Thyroid gland (tissue), 4 donors: ENCODE measurements at regions not wholly inside any gene's neighbourhood (a gene's known extent, or its start where the extent isn't known, plus 50 kb on each side); places are given as distances from the start of the nearest gene placed in this dataset.

Experiments
- DNase-seq, 2 donors: peaks; one replicate each; pipeline ENCODE4 v3.0.0-alpha.2; 2019
- H3K27ac ChIP-seq, 3 donors: fragments of 200-600 bp; sonication (generic); 1 replicate in 2 of 3; 2 replicates in 1 of 3; pipeline ENCODE4 v1.5.1; 2016 to 2019; ENCODE audit warnings: mild to moderate bottlenecking in 1 of 3, moderate library complexity in 1 of 3
- H3K27me3 ChIP-seq: fragments of 200-600 bp; sonication (generic); one replicate; pipeline ENCODE4 v1.5.1; 2019
- H3K36me3 ChIP-seq, 2 donors: fragments of 200-600 bp; sonication (generic); one replicate each; pipeline ENCODE4 v1.5.1; 2016 to 2019
- H3K4me1 ChIP-seq, 2 donors: fragments of 200-600 bp; sonication (generic); one replicate each; pipeline ENCODE4 v1.5.1; 2017 to 2019
- H3K4me3 ChIP-seq, 3 donors: fragments of 200-600 bp; sonication (generic); replicated peaks in 1 of 3; 1 replicate in 2 of 3; 2 replicates in 1 of 3; pipeline ENCODE4 v1.5.1; 2016; ENCODE audit warnings: mild to moderate bottlenecking in 1 of 3
- H3K9me3 ChIP-seq: fragments of 200-600 bp; sonication (generic); one replicate; pipeline ENCODE4 v1.5.1; 2017
- POLR2A ChIP-seq, 2 donors: fragments of 450-650 bp; IDR thresholded peaks; one replicate each; pipeline ENCODE4 v1.6.1; 2017; ENCODE audit warnings: antibody characterized with exemption in 2 of 2, mild to moderate bottlenecking in 2 of 2, moderate library complexity in 1 of 2
- WGBS, 2 donors: methylation state at CpG; one replicate each; pipeline ENCODE4 v1.1.5; 2017; 5-methylcytosine and 5-hydroxymethylcytosine counted together
- intact Hi-C: fragments of 100-400 bp; cut with DNase I; formaldehyde crosslinking; loops from one replicate; pipeline ENCODE4 v1.15.1; 2023
- TF ChIP-seq, protein P1 (sequence below), 6 experiments: fragments of 200-600 bp in 3 of 6; fragments of 450-650 bp in 3 of 6; sonication (generic) in 3 of 6; IDR thresholded peaks; one replicate each; pipeline ENCODE4 v1.5.1; 2016 to 2019; ENCODE audit warnings: antibody characterized with exemption in 6 of 6, mild to moderate bottlenecking in 2 of 6, inconsistent platforms in 1 of 6, moderate library complexity in 1 of 6

DNA sequence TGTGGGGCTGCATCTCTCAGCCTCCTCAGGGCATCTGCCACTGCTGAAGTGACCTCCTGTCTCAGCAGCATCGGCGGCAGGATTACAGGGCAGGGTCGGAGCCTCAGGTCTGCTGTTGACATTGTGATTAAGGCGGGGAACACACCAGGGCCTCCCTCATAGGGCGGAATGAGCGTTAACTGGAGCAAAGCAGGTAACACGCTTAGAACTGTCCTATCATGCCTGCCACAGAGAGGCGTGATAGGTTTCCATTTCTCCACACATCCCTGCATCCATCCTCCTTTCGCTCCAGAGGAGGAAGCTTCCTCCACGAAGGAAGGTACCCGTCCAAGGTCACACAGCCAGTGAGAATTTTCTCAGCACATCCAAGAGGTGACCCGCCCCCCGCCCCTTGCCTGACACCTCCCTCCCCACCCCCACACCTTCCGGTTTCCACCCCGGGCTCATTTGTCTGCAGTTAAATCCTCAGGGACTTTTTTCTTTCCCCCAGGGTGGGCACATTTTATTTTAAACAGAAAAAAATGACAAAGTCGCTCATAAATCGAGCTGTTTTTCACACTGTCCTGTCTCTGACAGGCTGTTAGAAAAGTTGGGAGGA, 200.8 kb downstream of the TFAP2C start:
- H3K27ac ChIP-seq, result no peak overlapping the region
- DNase-seq, result no peak
- WGBS, 2 donors, result 15 to 20% methylated on average over 17 of the region's 17 CpGs
- no peaks in the 10 kb centered on the region for H3K9me3 ChIP-seq
- H3K36me3 ChIP-seq, result no peaks in the 10 kb centered on the region
- intact Hi-C loops, result no loop called here
- TF ChIP-seq, protein P1, sequence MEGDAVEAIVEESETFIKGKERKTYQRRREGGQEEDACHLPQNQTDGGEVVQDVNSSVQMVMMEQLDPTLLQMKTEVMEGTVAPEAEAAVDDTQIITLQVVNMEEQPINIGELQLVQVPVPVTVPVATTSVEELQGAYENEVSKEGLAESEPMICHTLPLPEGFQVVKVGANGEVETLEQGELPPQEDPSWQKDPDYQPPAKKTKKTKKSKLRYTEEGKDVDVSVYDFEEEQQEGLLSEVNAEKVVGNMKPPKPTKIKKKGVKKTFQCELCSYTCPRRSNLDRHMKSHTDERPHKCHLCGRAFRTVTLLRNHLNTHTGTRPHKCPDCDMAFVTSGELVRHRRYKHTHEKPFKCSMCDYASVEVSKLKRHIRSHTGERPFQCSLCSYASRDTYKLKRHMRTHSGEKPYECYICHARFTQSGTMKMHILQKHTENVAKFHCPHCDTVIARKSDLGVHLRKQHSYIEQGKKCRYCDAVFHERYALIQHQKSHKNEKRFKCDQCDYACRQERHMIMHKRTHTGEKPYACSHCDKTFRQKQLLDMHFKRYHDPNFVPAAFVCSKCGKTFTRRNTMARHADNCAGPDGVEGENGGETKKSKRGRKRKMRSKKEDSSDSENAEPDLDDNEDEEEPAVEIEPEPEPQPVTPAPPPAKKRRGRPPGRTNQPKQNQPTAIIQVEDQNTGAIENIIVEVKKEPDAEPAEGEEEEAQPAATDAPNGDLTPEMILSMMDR (IDR thresholded peaks at IDR 0.05), result no peak
- no peak for TF ChIP-seq POLR2A (IDR thresholded peaks at IDR 0.05)
- peaks cover 0 to 5% of the 10 kb centered on the region in 2 donors for H3K4me1 ChIP-seq
- no peaks in the 10 kb centered on the region for H3K27me3 ChIP-seq
- no peak overlapping the region for H3K4me3 ChIP-seq

DNA sequence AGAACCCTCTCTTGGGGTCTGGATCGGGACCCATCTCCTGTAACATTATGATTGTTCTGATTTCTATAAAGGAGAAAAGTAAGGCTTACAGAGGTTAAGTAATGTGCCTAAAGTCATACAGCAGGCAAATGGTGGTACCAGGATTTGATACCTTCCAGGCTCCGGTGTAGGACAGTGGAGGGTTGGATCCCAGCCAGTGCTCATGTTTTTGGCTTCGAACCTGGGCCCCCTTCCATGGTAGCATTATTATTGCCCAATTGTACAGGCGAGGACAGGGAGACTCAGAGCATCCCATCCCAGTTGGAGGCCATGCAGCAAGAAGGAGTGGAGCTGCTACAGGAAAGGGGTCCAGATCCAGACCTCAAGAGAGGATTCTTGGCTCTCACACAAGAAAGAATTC, 202.7 kb downstream of the TFAP2C start:
- peaks cover 0 to 5% of the 10 kb centered on the region in 2 donors for H3K4me1 ChIP-seq
- TF ChIP-seq, protein P1 (IDR thresholded peaks at IDR 0.05), result no peak
- TF ChIP-seq POLR2A (IDR thresholded peaks at IDR 0.05), result no peak
- H3K9me3 ChIP-seq, result no peaks in the 10 kb centered on the region
- WGBS, 2 donors, result 55 to 81% methylated on average over 4 of the region's 4 CpGs
- intact Hi-C loops, result no loop called here
- H3K36me3 ChIP-seq, result no peaks in the 10 kb centered on the region
- DNase-seq, result no peak
- no peak overlapping the region for H3K27ac ChIP-seq
- H3K27me3 ChIP-seq, result no peaks in the 10 kb centered on the region
- no peak overlapping the region for H3K4me3 ChIP-seq

DNA sequence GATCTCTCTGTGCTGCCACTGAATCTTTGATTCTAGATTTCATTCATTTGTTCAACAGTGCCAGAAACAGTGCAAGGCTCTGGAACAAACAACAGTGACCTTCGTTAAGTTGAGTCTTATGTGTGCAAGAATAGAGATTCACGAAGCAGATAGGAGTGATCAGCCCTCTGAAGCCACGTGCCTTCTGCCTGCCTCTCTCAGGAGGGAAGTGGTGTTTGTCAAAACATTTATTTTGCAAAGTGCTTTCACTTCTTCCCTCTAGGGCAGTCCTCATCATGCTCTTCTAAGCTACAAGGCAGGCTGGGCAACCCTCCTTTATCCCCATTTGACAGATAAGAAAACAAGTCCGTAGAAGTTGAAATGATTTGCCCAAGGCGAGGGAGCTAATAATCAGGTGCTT, 204.3 kb downstream of the TFAP2C start:
- TF ChIP-seq POLR2A (IDR thresholded peaks at IDR 0.05), result no peak
- TF ChIP-seq, protein P1 (IDR thresholded peaks at IDR 0.05), result peak in 1 of 6 experiments; percentile 8
- Histone ChIP-seq H3K4me3 (no peak overlapping the region), H3K27ac (no peak overlapping the region), H3K27me3 (no peaks in the 10 kb centered on the region), H3K4me1 (peaks cover 0 to 5% of the 10 kb centered on the region in 2 donors), H3K9me3 (no peaks in the 10 kb centered on the region), H3K36me3 (no peaks in the 10 kb centered on the region)
- DNase-seq, result peak; percentile 11 to 30
- intact Hi-C loops, result no loop called here
- 27 to 47% methylated on average over 5 of the region's 5 CpGs for WGBS, 2 donors

DNA sequence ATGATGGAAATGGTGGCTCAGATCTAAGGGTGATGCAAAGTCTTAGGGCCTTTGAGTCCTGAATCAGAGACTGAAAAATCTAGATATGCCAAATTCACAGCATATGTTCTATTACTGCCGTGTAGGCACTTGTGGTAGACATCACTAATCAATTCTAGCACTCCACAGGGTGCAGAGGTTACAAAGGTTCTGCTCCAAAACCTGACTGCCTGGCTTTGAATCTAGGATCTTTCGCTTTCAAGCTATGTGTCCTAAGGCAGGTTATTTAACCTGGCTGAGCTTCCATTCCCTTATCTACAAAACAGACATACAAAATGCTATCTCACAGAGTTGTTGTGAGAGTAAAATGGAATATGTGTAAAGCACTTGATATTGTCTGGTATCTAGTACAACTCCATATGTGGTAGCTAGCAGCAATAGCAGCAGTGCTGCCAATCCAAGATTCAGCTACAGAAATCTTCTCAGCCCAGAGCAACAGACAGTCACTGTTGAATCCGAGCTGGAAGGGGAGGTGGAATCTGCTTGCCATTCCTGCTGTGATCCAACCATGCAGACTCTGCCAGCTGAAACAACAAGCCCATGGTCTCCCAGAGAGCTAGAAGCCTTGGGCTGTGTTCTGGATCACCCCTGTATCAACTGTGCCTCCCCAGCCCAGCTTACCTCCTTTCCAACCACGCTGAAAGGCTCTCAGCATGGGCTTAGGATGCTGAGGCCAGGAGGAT, 206.9 kb downstream of the TFAP2C start:
- Histone ChIP-seq H3K4me1 (peaks cover 0 to 5% of the 10 kb centered on the region in 2 donors), H3K4me3 (no peak overlapping the region), H3K27ac (no peak overlapping the region), H3K27me3 (no peaks in the 10 kb centered on the region), H3K36me3 (no peaks in the 10 kb centered on the region), H3K9me3 (no peaks in the 10 kb centered on the region)
- no peak for DNase-seq
- intact Hi-C loops, result no loop called here
- TF ChIP-seq, protein P1 (IDR thresholded peaks at IDR 0.05), result no peak
- TF ChIP-seq POLR2A (IDR thresholded peaks at IDR 0.05), result no peak
- WGBS, 2 donors, result 75 to 82% methylated on average over 4 of the region's 4 CpGs

DNA sequence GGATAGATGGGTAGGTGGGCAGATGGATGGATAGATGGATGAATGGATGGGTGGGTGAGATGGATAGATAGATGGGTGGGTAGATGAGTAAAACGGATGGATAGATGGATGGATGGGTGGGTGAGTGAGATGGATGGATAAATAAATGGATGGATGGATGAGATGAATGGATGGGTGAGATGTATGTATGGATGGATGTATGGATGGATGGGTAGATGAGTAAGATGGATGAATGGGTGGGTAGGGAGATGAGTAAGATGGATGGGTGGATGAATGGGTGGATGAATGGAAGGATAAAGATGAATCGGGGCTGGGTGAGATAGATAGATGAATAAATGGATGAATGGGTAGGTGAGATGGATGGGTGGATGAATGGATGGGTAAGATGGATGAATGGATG, 210.1 kb downstream of the TFAP2C start:
- no peak for TF ChIP-seq POLR2A (IDR thresholded peaks at IDR 0.05)
- TF ChIP-seq, protein P1 (IDR thresholded peaks at IDR 0.05), result no peak
- Histone ChIP-seq H3K36me3 (no peaks in the 10 kb centered on the region), H3K4me1 (peaks cover 0 to 13% of the 10 kb centered on the region in 2 donors), H3K9me3 (no peaks in the 10 kb centered on the region), H3K27me3 (no peaks in the 10 kb centered on the region), H3K4me3 (no peak overlapping the region), H3K27ac (no peak overlapping the region)
- DNase-seq, result no peak
- intact Hi-C loops, result no loop called here
- 90 to 91% methylated on average over 1 to 2 of the region's 2 CpGs for WGBS, 2 donors
